ENCODE measurements at regions not wholly inside any gene's neighbourhood (a gene's known extent, or its start where the extent isn't known, plus 50 kb on each side); places are given as distances from the start of the nearest gene placed in this dataset.
"Not testable (repeated sequence)": the region's sequence is repeated elsewhere in the genome, so short reads cannot be mapped to it uniquely, and the experiment has no call there.

DNA sequence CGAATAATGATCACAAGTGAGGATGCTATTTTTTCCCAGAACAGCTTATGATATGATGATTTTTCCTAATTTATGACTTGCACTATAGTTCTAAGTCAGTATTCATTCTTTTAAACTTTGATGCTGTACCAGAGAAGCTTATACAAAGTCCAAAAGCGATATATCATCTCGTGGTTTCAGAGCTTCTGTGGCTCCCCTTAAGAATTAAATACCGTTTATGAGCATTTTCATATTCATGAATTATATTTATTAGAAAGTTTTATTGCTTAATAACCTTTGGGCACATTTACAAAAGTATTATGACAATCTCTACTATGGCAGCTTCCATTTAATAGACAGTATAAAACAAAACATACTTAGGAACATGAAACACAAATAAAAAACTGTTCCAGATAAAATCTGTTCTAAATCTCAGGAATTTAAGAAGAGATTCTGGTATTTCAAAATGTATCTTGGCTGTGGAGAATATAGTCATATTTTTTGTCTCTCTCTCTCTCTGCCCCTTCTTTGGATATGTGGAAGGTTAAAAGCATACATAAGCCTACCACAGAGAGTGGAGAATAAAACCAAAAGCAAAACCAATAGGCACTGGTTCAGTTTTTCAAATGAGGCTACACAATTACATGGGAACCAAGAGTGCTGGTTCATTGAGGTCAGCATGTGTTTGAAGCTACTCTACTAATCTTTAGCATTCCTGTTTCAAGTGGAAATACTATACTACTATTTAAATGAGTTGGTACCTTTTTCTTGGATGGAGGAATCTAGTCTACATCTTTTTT, 884.5 kb upstream of the GJE1 start:
- DNase-seq (ENCODE audit: low read depth) = no peak

DNA sequence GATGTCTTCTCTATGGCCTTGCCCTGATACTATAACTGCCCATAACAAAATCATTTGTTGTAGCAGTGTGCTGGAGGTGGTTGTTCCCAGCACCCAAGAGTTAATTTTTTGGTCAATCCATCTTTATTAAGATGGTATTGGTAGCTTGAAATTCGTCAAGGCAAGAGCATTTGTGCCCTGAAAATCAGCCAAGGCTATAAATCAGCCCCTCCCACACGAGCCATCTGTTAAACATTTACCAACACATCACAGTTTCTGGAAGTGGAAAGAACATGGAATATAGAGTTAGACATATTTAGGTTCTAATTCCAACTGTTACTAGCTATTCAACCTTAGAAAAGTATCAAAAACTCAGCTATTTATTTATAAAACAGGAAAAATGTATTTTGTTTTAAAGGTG, 888.4 kb upstream of the GJE1 start:
- no peak for DNase-seq (ENCODE audit: low read depth)

DNA sequence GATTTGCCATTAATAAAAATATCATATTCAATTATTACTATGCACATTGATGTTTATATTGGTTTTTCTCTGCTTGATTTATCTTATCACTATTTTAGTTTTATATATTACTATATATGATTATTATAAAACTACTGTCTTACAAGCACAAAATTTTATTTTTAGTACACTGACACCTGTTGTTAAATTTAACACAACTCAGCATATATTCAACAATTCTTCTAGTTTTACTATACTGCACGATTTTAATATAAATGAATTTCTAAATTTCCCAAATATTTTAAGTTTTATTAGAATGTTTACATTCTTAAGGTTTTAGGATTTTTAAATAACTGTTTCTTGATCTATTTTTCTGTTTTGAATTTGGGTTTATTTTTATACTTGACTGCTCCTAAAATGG, 889.8 kb upstream of the GJE1 start:
- DNase-seq (ENCODE audit: low read depth) = no peak

DNA sequence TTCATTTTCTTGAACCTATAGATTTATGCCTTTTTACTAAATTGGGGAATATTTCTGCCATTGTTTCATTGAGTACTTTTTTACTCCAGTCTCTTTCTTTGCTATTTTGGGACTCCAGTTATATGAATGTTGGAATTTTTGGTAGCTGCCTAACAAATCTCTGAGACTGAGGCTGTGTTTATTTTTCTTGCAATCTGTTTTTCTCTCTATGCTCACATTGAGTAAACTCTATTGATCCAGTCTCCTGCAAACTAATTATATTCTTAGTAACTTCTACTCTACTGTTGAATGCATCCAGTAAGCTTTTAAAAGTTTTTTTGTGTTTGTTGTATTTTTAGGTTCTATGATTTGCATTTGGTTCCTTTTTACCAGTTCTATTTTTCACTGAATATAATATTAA, 903.4 kb upstream of the GJE1 start:
- no peak for DNase-seq (ENCODE audit: low read depth)

DNA sequence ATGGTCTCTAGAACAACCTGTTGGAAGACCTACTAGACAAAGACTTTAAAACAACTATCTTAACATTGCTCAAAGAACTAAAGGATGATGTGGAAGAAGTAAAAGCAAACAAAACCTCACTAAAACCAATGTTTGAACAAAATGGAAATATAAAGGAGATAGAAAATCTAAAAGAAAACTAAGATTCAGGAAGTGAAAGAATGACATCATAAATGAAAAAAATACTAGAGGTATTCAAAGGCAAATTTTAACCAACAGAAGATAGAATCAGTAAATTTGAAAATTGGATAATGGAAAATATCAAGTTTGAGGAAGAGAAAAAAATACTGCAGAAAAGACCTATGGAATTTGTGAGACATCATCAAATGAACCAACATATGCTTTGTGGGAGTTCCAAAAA, 914.1 kb upstream of the GJE1 start:
- DNase-seq (ENCODE audit: low read depth) = no peak

DNA sequence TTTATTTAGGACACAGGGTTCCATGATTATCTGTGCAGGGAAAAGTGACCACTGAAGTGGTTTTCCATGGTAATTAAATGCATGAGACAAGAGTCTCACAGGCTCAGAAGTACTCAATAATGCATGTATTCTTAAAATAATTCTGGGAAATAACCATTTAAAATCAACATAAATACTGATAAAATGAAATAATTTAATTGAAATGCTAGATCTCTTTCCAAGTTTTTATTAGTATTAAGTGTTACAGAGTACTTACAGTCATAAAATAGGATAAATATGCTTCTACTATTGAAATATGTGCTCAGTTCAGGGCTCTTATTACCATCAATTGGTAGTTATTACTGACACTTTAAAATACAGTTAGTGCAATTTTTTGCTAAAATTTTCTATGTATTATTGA, 916.0 kb upstream of the GJE1 start:
- no peak for DNase-seq (ENCODE audit: low read depth)

DNA sequence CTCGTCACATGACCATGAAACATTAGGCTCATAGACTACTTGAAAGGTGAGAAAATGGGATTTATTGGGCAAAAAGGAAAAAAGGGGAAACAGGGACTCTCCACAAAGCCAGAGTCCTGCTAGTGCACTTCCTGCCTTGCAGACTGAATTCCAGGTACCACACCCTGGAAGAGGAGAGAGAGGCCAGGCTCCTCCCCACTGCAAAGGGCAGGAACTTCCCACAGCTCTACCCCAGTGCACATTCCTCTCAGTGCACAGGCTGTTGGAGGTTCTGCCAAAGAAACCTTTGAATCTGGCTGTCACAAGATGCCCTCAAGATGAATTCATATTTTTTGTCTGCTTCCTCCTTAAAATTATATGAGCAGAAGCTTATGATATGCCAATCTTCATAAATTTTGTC, 920.4 kb upstream of the GJE1 start:
- DNase-seq (ENCODE audit: low read depth) = no peak

DNA sequence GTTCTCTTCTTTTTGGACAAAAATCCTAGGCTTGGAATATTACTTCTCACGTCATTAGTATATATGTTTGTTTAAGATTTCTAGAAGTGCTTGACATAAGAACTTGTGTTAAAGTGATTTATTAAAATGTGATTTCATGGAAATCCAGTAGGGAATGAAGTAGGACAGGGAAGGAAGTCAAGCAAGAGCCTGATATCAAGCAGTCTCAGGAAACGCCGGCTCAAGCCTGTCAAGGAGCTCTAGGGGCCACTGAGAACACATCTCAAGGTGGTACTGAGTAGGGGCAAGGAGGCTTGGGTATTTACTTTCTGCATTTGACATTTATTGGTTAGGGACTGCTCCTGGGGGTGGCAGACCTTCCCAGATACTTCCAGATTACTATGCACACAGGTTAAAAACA, 920.9 kb upstream of the GJE1 start:
- no peak for DNase-seq (ENCODE audit: low read depth)

DNA sequence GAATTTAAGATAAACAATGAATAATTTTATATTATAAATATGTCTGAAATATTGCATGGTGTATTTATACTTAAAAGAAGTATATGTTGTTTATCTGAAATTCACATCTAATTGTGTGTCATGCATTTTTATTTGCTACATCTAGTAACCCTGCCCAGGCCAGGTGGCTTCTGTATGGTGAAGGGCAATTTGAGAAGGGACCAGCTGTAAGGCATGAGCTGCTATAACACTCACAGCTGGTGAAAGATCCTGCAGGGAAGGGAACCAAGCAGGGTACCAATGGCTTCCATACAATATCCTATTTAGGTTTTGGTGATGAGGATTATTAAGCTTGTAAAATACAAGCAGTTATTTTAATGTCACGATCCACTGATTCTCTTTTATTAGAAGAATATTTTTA, 921.8 kb upstream of the GJE1 start:
- DNase-seq (ENCODE audit: low read depth) = no peak

DNA sequence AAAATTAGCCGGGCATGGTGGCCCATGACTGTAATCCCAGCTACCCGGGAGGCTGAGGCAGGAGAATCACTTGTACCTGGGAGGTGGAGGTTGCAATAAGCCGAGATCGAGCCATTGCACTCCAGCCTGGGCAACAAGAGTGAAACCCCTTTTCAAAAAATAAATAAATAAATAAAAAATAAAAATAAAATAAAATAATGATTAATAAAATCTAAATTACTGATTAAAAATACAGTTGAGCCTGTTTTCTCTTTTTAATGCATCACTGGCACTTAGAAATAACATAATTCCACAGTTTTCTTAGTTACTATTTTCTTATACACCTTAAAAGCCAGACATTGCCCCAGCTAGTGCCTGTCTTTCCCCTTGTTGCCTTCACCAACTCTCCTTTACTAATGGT, 922.8 kb upstream of the GJE1 start:
- no peak for DNase-seq (ENCODE audit: low read depth)

DNA sequence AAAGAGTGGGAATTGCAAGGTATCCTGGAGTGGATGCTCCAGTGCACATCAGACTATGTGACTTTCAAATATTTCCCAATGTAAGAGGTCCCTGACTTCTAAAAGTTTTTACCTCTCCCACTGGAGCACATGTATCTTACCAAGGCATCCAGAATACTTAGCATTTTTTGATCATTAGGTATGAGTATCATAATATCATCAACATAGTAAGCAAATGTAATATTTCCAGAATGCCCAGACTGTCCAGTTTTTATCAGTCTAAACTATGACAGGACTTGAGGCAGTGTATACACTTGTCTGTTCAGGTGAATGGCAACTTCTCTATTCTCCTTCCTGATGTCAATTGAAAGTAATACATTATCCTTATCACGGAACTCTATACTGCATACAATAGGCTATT, 924.6 kb upstream of the GJE1 start:
- no peak for DNase-seq (ENCODE audit: low read depth)

DNA sequence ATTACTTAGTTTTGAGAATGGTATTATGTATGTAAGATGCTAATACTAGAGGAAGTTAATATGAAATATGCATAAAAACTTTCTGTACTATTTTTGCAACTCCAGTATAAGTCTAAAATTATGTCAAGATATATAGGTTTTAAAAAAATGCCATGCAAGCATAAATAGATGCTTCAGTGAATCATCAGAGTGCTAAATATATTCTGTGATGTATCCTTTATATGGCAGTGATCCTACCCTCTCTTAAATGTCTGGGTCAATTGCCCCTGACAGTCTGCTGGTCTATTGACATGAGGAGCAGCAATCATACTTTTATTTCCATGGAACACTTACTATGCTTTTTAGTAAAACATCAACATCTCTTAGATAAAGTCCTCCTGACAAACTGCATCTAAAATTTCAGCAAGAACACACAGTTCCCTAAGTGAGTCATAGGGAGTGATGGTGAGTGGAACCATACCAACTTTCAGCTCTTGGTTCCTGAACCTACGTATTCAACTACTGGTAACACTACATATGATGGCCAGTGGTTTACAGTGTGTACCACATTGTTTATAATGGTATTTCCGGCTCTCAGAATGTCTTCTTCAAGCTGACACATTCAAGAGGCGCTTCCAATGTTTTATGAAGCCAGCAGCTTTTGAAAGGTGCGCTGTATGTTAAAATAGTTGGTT, 928.7 kb upstream of the GJE1 start:
- DNase-seq (ENCODE audit: low read depth) = peak; percentile 78

DNA sequence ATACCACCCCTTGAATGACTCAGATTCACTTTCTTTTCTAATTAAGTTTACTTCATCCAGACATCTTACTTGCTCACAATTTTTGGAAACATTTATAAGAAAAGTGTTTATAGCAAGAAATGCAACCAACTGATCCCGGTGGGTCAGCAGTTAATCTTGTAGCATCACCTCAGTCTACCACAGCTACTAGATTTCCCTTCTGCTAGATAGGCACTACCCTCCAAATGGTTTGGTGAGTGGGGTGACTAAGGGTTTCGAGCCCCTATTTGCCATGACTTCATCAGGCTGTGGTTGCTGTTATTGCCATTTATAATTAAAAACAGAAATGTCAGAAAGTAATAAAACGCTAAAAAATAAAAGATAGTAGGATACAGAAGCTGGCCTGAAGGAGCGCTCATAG, 930.1 kb upstream of the GJE1 start:
- DNase-seq (ENCODE audit: low read depth) = peak; percentile 3

DNA sequence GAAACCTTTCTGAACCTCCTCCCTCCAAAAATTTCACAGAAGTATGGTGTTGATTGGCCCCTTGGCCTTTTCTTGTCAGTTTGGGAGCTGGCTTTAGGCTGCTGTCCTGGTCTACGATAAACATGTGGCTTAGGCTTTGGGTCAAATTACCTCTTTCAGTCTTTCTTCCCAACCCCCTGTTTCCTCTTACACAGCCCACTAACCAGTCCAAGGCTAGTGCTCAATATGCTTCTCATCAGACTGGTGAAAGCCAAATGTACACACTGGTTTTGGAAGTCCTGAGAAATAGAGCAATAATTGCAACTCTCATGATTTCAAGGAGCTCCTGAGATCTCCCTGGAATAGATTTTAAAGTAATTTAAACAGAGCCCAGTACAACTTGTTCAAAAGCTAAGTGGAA, 933.7 kb upstream of the GJE1 start:
- peak; percentile 95 for DNase-seq (ENCODE audit: low read depth)

DNA sequence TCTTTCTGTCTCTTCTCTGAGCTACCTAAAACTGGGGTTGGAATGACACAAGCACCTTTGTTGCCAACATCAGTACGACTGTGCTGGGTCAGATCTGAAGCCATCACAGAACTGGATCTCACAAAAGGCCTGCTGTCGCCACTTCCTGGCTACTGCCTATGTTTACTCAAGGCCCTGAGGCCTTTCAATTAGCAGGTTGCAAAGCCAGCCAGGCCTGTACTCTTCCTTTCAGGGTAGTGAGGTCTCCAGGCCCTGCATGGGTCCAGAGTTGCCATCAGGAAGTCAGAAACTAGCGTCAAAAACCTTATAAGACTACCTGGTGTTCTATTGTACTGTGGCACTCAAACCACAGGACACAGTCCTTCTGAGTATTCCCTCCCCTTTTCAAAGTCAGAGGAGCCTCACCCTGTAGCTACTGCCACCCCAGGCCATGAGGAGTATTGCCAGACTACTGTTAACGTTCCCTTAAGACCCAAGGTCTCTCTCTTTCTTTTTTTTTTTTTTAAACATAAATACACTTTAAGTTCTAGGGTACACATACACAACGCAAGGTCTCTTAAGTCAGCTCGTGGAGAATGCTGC, 937.4 kb upstream of the GJE1 start:
- no peak for DNase-seq (ENCODE audit: low read depth)

DNA sequence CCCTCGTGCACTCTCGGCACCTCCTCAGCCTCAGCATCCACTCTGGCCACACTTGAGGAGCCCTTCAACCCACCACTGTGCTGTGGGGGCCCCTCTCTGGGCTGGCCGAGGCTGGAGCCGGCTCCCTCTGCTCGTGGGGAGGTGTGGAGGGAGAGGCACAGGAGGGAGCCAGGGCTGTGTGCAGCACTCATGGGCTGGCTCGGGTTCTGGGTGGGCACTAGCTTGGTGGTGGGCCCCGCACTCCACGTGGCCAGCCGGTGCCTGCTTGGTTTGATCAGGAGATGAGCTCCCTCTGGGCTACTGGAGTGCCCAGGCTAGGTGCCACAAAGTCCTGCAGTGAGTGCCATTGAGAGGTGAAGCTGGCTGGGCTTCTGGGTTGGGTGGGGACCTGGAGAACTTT, 949.4 kb upstream of the GJE1 start:
- DNase-seq (ENCODE audit: low read depth) = no peak

DNA sequence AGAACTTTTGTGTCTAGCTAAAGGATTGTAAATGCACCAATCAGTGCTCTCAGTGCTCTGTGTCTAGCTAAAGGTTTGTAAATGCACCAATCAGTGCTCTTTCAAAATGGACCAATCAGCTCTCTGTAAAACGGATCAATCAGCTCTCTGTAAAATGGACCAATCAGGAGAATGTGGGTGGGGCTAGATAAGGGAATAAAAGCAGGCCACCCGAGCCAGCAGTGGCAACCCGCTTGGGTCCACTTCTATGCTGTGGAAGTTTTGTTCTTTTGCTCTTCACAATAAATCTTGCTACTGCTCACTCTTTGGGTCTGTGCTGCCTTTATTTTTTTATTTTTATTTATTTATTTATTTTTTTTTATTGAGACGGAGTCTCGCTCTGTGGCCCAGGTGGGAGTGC, 957.3 kb upstream of the GJE1 start:
- not testable (repeated sequence) for DNase-seq (ENCODE audit: low read depth)

DNA sequence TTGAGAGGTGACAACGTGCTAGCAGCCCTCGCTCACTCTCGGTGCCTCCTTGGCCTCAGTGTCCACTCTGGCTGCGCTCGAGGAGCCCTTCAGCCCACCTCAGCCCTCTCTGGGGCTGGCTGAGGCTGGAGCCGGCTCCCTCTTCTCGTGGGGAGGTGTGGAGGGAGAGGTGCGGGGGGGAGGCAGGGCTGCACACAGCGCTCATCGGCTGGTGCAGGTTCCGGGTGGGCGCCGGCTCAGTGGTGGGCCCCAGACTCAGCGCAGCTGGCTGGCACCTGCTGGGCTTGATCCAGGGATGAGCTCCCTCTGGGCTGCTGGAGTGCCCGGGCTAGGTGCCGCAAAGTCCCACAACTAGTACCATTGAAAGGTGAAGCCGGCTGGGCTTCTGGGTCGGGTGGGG, 957.8 kb upstream of the GJE1 start:
- DNase-seq (ENCODE audit: low read depth) = no peak

DNA sequence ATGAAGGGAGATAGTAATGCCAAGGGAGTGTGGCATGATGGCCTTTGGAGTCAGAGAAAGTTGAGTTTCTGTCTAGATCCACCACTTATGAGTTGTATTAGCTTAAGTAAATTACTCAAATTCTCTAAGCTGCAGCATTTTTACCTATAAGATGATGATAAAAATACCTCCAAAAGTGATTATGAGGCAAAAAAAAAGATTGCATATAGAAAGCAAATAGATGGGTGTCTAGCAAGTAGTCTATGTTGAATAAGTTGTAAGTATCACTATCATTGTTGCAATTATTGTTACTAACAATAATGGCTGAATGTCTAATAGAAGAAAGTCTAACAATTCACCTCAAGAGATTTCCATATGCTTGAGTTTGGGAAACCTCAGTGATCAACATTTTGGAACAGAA, 959.2 kb upstream of the GJE1 start:
- peak; percentile 21 for DNase-seq (ENCODE audit: low read depth)

DNA sequence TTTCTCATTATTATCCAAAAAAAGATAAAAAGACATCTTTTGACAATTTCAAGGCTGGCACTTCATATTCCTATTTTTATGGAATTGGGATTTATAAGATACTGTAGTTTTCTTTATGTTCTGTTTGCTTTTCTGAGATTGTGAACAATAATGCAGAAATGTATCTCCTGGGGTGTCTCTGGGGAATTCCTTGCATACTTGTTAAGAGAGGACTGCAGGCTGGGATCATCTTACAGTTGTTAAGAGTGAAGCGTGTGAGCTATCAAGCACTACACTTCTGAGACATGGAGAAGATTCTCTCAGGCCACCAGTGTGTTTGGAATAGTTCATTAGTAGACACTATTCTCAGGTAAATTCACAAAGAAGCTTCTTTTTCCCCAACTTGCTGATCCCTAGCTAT, 963.3 kb upstream of the GJE1 start:
- DNase-seq (ENCODE audit: low read depth) = peak; percentile 93

DNA sequence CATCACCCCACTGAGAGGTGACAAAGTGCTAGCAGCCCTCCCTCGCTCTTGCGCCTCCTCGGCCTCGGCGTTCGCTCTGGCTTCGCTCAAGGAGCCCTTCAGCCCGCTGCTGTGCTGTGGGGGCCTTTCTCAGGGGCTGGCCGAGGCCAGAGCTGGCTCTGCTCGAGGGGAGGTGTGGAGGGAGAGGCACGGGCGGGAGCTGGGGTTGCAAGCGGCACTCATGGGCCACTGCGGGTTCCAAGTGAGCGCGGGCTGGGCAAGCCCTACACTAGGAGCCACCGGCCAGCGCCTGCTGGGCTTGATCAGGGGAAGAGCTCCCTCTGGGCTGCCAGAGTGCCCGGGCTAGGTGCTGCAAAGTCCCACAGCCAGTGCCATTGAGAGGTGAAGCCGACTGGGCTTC, 964.8 kb upstream of the GJE1 start:
- no peak for DNase-seq (ENCODE audit: low read depth)

DNA sequence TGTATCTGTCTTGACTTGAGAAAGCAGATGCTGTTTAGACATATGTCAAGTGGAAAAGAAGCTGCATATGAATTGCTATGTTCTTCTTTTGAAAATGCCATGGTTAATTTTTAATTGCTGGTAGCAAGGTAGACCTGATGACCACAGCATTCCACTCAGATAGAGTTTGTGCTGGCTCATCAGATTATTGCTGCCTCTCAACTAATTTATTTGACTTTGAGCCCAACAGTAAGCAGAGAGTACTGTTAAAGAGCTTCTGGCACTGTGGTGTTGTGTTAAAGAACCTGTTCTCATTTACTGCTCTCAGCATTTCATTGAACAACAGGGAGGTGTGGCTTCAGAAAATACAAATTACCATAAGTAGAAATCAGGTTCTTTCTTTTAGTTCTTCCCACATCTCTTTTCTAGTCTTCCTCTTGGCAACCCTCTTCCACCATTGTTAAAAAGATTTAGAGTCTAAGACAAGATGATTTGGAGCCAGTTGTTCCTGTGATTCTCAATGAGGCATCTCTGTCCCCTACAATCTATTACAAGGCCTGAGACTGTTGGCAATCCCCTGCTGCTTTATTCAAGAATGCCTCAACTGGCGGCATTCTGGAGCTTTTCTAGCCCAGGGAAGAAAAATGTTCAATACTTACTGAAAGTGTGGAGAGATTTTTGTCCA, 967.6 kb upstream of the GJE1 start:
- no peak for DNase-seq (ENCODE audit: low read depth)

All from fibroblast of gingiva (primary cell).